Vagina (tissue), 2 donors: ENCODE measurements at regions not wholly inside any gene's neighbourhood (a gene's known extent, or its start where the extent isn't known, plus 50 kb on each side); places are given as distances from the start of the nearest gene placed in this dataset.

Experiments
- DNase-seq, 2 donors: peaks; one replicate each; pipeline ENCODE4 v3.0.0-alpha.2; 2017; ENCODE audit errors: extremely low spot score in 2 of 2
- H3K27ac ChIP-seq: fragments of 200-600 bp; sonication (generic); one replicate; pipeline ENCODE4 v1.5.1; 2019
- H3K27me3 ChIP-seq: fragments of 200-600 bp; sonication (generic); one replicate; pipeline ENCODE4 v1.5.1; 2019
- H3K36me3 ChIP-seq, 2 donors: fragments of 200-600 bp; sonication (generic); one replicate each; pipeline ENCODE4 v1.5.1; 2017 to 2019
- H3K4me1 ChIP-seq: fragments of 200-600 bp; sonication (generic); one replicate; pipeline ENCODE4 v1.5.1; 2019
- H3K4me3 ChIP-seq, 2 donors: fragments of 200-600 bp; sonication (generic); 1 replicate in 1 of 2; 2 replicates in 1 of 2; pipeline ENCODE4 v1.5.1; 2016 to 2019
- H3K9me3 ChIP-seq: fragments of 200-600 bp; sonication (generic); one replicate; pipeline ENCODE4 v1.5.1; 2019
- CTCF ChIP-seq, 3 experiments: fragments of 450-650 bp in 2 of 3; fragments of 200-600 bp in 1 of 3; sonication (generic) in 1 of 3; IDR thresholded peaks; one replicate each; pipeline ENCODE4 v1.5.1; 2017 to 2019; ENCODE audit warnings: antibody characterized with exemption in 3 of 3, mild to moderate bottlenecking in 2 of 3, moderate library complexity in 2 of 3
- POLR2A ChIP-seq, 2 donors: fragments of 450-650 bp; IDR thresholded peaks; one replicate each; pipeline ENCODE4 v1.6.1; 2017; ENCODE audit warnings: antibody characterized with exemption in 2 of 2, mild to moderate bottlenecking in 2 of 2, moderate library complexity in 2 of 2
- POLR2AphosphoS5 ChIP-seq, 2 donors: sonication (generic); formaldehyde crosslinking; IDR thresholded peaks; one replicate each; pipeline ENCODE4 v1.9.0; 2017; ENCODE audit warnings: antibody characterized with exemption in 2 of 2, mild to moderate bottlenecking in 2 of 2, low read depth in 1 of 2; ENCODE audit not compliant: insufficient read depth in 1 of 2
- intact Hi-C: fragments of 100-400 bp; cut with DNase I; formaldehyde crosslinking; loops from one replicate; pipeline ENCODE4 v1.15.1; 2023

- H3K9me3 ChIP-seq, result no peaks in the 10 kb centered on the region
- TF ChIP-seq POLR2AphosphoS5 (IDR thresholded peaks at IDR 0.05; ENCODE audit: insufficient read depth in 1 of 2, low read depth in 1 of 2) (no peak), CTCF (IDR thresholded peaks at IDR 0.05) (no peak), POLR2A (IDR thresholded peaks at IDR 0.05) (no peak)
- H3K36me3 ChIP-seq, result no peaks in the 10 kb centered on the region
- H3K4me3 ChIP-seq, result no peak overlapping the region
- intact Hi-C loops, result no loop called here
- no peaks in the 10 kb centered on the region for H3K27me3 ChIP-seq
- no peak overlapping the region for H3K27ac ChIP-seq
- no peak for DNase-seq
- H3K4me1 ChIP-seq, result no peaks in the 10 kb centered on the region
These were observed 246.9 kb downstream of the LNPK start for GRCh38 chr2:175755169-175755568.

GRCh38 chr2:175750195-175750594 lies 251.9 kb downstream of the LNPK start:
- intact Hi-C loops, result no loop called here
- Histone ChIP-seq H3K9me3 (no peaks in the 10 kb centered on the region), H3K4me1 (no peaks in the 10 kb centered on the region), H3K27ac (no peak overlapping the region), H3K36me3 (no peaks in the 10 kb centered on the region), H3K4me3 (no peak overlapping the region), H3K27me3 (no peaks in the 10 kb centered on the region)
- TF ChIP-seq POLR2A (IDR thresholded peaks at IDR 0.05) (no peak), CTCF (IDR thresholded peaks at IDR 0.05) (no peak), POLR2AphosphoS5 (IDR thresholded peaks at IDR 0.05; ENCODE audit: insufficient read depth in 1 of 2, low read depth in 1 of 2) (no peak)
- no peak for DNase-seq

GRCh38 chr2:175745911-175746310 lies 256.2 kb downstream of the LNPK start:
- TF ChIP-seq CTCF (IDR thresholded peaks at IDR 0.05), result no peak
- no peak for TF ChIP-seq POLR2AphosphoS5 (IDR thresholded peaks at IDR 0.05; ENCODE audit: insufficient read depth in 1 of 2, low read depth in 1 of 2)
- no peak for TF ChIP-seq POLR2A (IDR thresholded peaks at IDR 0.05)
- Histone ChIP-seq H3K4me1 (no peaks in the 10 kb centered on the region), H3K36me3 (no peaks in the 10 kb centered on the region), H3K27ac (no peak overlapping the region), H3K27me3 (no peaks in the 10 kb centered on the region), H3K9me3 (no peaks in the 10 kb centered on the region), H3K4me3 (no peak overlapping the region)
- intact Hi-C loops, result no loop called here
- no peak for DNase-seq

GRCh38 chr2:175744000-175744399 lies 258.1 kb downstream of the LNPK start:
- Histone ChIP-seq H3K27ac (no peak overlapping the region), H3K27me3 (no peaks in the 10 kb centered on the region), H3K36me3 (no peaks in the 10 kb centered on the region), H3K4me3 (no peak overlapping the region), H3K9me3 (no peaks in the 10 kb centered on the region), H3K4me1 (no peaks in the 10 kb centered on the region)
- intact Hi-C loops, result no loop called here
- TF ChIP-seq POLR2A (IDR thresholded peaks at IDR 0.05), result no peak
- no peak for TF ChIP-seq CTCF (IDR thresholded peaks at IDR 0.05)
- TF ChIP-seq POLR2AphosphoS5 (IDR thresholded peaks at IDR 0.05; ENCODE audit: insufficient read depth in 1 of 2, low read depth in 1 of 2), result no peak
- no peak for DNase-seq

GRCh38 chr2:175743011-175743410 lies 259.1 kb downstream of the LNPK start:
- intact Hi-C loops, result no loop called here
- Histone ChIP-seq H3K9me3 (no peaks in the 10 kb centered on the region), H3K4me1 (no peaks in the 10 kb centered on the region), H3K27ac (no peak overlapping the region), H3K4me3 (no peak overlapping the region), H3K36me3 (no peaks in the 10 kb centered on the region), H3K27me3 (no peaks in the 10 kb centered on the region)
- TF ChIP-seq CTCF (IDR thresholded peaks at IDR 0.05) (no peak), POLR2A (IDR thresholded peaks at IDR 0.05) (no peak)
- no peak for DNase-seq
